ENCODE measurements at regions not wholly inside any gene's neighbourhood (a gene's known extent, or its start where the extent isn't known, plus 50 kb on each side); places are given as distances from the start of the nearest gene placed in this dataset.
"Not testable (repeated sequence)": the region's sequence is repeated elsewhere in the genome, so short reads cannot be mapped to it uniquely, and the experiment has no call there.

DNA sequence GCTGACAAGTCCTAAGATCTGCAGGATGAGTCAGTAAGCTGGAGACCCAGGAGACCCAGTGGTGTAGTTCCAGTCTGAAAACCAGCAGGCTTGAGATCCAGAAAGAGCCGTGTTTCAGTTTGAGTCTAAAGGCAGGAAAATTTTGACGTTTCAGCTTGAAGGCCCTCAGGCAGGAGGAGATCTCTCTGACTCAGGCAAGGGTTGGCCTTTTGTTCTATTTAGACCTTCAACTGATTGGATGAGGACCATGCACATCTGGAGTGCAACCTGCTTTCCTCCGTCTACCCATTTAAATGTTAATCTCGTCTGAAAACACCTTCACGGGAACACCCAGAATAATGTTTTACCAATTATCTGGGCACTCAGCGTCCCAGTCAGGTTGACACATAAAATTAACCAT is 69.5 kb downstream of the NPIPA7 start:
- H3K9me3 Mint-ChIP-seq (ENCODE audit: low read depth); H3K27ac Mint-ChIP-seq; H3K4me1 Mint-ChIP-seq; ATAC-seq; H3K36me3 Mint-ChIP-seq; DNase-seq; H3K4me3 Mint-ChIP-seq; CTCF ChIA-PET; H3K27me3 Mint-ChIP-seq: not testable (repeated sequence)

DNA sequence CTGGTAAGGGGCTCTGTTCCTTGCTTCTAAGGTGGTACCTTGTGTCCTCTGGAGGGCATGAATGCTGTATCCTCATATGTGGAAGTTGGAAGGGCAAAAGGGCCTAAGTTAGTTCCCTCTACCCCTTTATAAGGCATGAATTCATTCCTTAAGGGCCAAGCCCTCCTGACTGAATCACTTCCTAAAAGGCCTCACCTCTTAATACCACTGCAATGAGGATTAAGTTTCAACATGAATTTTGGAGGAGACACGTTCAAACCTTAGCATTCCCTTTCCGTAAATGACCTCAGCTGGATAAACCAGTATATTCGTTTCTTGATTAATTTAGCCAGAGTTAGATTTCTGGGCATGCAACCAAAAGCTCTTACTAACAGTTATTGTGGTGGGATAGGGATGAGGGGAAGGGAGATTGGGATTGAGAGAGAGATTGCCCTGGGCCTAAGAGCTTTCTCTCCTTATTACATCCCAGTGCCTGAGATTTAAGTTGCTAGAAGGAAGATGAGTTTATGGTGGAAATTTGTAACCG is 70.8 kb downstream of the NPIPA7 start:
- H3K4me3 Mint-ChIP-seq; H3K27ac Mint-ChIP-seq; CTCF ChIA-PET; ATAC-seq; H3K36me3 Mint-ChIP-seq; DNase-seq; H3K4me1 Mint-ChIP-seq; H3K9me3 Mint-ChIP-seq (ENCODE audit: low read depth); H3K27me3 Mint-ChIP-seq: not testable (repeated sequence)

DNA sequence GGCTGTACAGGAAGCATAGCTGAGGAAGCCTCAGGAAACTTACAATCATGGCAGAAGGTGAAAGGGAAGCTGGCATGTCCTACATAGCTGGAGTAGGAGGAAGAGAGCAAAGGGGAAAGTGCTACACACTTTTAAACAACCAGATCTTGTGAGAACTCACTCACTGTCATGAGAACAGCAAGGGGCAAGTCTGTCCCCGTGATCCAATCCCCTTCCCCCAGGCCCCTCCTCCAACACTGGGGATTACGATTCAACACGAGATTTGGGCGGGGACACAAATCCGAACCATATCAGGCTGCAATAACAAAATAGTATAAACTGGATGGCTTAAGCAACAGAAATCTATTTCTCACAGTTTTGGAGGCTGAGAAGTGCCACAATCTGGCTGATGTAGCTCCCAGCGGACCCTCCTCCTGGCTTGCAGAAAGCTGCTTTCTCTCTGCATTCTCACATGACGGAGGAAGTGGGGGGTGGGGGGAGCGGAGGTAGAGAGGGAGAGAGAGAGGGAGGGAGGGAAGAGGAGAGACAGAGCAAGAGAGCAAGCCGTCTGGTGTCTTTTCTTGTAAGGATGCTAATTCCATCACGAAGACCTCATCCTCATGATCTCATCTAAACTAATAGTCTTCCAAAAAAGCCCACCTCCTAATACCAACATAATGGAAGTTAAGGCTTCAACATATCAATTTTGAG is 72.9 kb downstream of the NPIPA7 start:
- H3K27me3 Mint-ChIP-seq; ATAC-seq; DNase-seq; H3K4me3 Mint-ChIP-seq; H3K36me3 Mint-ChIP-seq; H3K4me1 Mint-ChIP-seq; CTCF ChIA-PET; H3K9me3 Mint-ChIP-seq (ENCODE audit: low read depth); H3K27ac Mint-ChIP-seq: not testable (repeated sequence)

DNA sequence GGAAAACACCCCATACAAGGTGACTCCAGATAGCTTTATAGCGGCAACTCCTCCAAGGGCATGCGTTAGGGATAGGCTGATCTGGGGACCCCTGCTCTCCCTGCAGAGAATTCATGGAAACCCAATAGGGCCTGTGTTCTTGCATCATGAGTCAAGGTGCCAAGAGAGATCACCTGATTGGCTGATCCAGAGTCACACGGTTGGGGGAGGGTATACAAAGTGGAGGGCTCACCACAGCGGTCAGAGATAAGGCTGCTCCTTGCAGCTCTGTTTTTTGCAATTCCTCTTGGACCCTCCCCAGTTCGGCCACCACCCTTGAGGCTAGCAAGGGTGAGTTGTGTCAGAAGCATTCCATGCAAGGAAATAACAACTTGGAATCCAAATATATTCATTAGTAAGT is 79.6 kb downstream of the NPIPA7 start:
- CTCF ChIA-PET; H3K4me1 Mint-ChIP-seq; H3K36me3 Mint-ChIP-seq; H3K27ac Mint-ChIP-seq; ATAC-seq; H3K27me3 Mint-ChIP-seq; DNase-seq; H3K4me3 Mint-ChIP-seq; H3K9me3 Mint-ChIP-seq (ENCODE audit: low read depth): not testable (repeated sequence)

DNA sequence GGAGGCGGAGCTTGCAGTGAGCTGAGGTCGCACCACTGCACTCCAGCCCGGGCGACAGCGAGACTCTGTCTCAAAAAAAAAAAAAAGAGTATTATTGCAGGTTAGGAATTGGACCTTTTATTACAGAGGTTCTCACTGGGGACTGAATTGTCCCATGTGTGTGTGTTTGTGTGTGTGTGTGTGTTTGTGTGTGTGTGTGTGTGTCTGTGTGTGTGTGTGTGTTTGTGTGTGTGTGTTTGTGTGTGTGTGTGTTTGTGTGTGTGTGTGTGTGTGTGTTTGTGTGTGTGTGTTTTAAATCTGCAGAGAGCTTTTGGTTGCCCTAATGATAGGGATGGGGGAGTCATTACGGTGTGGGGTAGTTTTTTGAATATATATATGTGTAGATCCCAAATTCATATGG is 84.9 kb downstream of the NPIPA7 start:
- H3K9me3 Mint-ChIP-seq (ENCODE audit: low read depth), result not testable (repeated sequence)

DNA sequence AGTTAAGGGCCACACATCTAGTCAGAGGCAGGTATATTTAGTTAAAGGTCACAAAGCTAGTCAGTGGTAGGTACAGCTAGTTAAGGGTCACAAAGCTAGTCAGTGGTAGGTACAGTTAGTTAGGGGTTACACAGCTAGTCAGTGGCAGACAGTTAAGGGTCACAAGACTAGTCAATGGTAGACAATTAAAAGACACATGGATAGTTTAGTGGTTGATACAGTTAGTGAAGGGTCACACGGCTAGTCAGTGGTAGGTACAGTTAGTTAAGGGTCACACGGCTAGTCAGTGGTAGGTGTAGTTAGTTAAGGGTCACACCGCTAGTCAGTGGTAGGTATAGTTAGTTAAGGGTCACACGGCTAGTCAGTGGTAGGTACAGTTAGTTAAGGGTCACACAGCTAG is 110.0 kb downstream of the NPIPA7 start:
- H3K36me3 Mint-ChIP-seq; H3K4me1 Mint-ChIP-seq; CTCF ChIA-PET; DNase-seq; H3K9me3 Mint-ChIP-seq (ENCODE audit: low read depth); H3K27ac Mint-ChIP-seq; ATAC-seq; H3K4me3 Mint-ChIP-seq; H3K27me3 Mint-ChIP-seq: not testable (repeated sequence)

More for the DNA sequence above, 84.9 kb downstream of the NPIPA7 start:
- H3K4me1 Mint-ChIP-seq, CTCF ChIA-PET, H3K36me3 Mint-ChIP-seq, H3K4me3 Mint-ChIP-seq, H3K27me3 Mint-ChIP-seq, ATAC-seq, H3K27ac Mint-ChIP-seq, DNase-seq: not testable (repeated sequence)

DNA sequence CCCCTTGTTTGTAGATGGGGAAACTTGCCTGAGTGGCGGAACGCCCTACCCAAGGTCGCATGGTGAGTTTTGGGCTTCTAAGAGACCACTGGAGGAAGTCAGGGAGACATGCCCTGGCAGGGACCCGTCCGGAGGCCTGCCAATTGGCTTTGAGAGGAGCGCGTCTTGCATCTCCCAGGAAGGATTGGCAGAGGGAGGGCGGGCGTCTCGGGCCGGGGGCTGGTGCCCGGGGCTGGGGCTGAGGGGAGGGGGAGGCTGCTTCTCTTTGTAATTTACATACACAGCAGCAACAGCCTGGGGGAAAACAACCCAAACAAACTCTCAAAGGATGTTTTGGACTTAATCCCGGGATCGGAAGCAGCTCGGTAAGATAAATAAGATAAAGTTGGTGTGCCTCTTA is 110.5 kb downstream of the NPIPA7 start:
- H3K36me3 Mint-ChIP-seq; H3K4me3 Mint-ChIP-seq; DNase-seq; H3K9me3 Mint-ChIP-seq (ENCODE audit: low read depth); H3K4me1 Mint-ChIP-seq; CTCF ChIA-PET; ATAC-seq; H3K27ac Mint-ChIP-seq; H3K27me3 Mint-ChIP-seq: not testable (repeated sequence)

DNA sequence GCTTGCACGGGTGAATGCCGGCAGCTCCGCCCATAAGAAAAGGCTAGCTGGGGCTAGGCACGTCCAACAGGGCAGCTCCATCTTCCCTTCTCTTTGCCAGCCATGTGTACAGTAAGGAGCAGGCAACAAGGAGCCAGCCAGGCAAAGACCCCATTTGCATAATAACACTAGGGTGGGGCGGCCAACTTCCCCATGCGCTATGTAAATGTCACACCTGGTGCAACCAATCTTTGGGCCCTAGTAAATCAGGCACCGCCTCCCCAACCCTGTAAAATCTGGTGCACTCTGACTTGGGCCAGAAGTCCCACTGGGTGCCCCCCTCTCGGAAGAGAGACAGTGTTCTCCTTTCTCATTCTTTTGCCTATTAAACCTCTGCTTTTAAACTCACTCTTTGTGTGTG is 115.2 kb downstream of the NPIPA7 start:
- H3K27ac Mint-ChIP-seq; H3K4me1 Mint-ChIP-seq; DNase-seq; H3K36me3 Mint-ChIP-seq; ATAC-seq; H3K4me3 Mint-ChIP-seq; H3K27me3 Mint-ChIP-seq; CTCF ChIA-PET; H3K9me3 Mint-ChIP-seq (ENCODE audit: low read depth): not testable (repeated sequence)

DNA sequence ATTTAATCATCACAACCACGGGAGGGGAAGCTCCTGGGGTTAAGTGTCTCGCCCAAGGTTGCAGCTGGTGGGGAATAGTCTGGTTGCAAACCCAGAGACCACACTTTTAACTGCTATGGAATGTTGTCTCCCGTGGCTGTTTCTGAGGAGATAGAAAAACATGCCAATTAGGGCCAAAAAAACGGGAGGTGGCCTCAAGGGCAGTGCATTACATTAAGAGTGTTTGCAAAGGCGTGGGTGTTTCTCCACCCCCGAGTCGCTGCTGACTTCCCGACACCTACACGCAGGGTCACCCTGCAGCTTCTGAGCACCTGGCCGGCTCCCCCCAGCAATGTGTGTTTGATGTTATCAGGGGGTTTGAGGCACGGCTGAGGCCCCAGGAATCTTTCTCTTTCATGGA is 116.1 kb downstream of the NPIPA7 start:
- H3K36me3 Mint-ChIP-seq; H3K4me1 Mint-ChIP-seq; DNase-seq; H3K4me3 Mint-ChIP-seq; CTCF ChIA-PET; H3K27ac Mint-ChIP-seq; H3K27me3 Mint-ChIP-seq; H3K9me3 Mint-ChIP-seq (ENCODE audit: low read depth); ATAC-seq: not testable (repeated sequence)

DNA sequence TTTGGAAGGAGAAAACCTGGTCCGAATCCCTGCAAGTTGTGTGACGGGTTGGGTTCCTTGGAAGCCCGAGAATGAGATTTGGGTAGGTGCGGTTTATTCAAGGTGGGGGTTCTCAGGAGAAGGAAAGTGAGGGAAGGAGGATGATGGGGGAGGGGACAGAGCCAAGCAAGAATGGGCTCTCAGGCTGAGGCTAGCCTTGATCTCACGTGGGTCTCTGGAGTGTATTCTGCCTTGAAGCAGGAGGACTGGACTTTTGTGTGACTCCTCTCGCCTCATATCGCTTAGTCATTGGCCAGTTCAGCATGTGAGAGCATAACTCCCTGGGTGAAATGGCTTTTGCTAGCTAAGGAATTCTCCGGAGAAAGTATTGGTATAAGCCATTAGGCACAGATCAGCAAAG is 120.9 kb downstream of the NPIPA7 start:
- CTCF ChIA-PET; H3K27me3 Mint-ChIP-seq; H3K36me3 Mint-ChIP-seq; ATAC-seq; DNase-seq; H3K27ac Mint-ChIP-seq; H3K4me3 Mint-ChIP-seq; H3K9me3 Mint-ChIP-seq (ENCODE audit: low read depth); H3K4me1 Mint-ChIP-seq: not testable (repeated sequence)

DNA sequence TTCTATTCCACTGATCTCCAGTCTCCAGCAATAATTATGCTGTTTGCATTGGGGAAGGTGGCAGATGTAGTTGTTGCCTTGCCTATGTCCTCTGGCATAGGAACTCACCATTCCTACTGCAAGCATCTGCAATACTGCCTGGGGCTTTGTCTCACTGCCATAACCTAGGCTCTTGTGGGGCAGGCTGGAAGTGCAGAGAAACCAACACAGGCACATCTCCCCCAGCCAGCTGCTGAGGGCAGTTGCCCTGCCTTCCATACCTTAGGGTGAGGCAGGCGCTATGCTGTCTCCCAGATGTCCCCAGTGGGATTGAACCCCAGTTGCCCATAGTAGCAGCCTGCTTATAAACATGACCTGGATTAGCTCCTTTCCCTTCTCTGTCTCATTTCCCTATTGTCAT is 128.1 kb downstream of the NPIPA7 start:
- ATAC-seq; H3K27ac Mint-ChIP-seq; H3K9me3 Mint-ChIP-seq (ENCODE audit: low read depth); H3K36me3 Mint-ChIP-seq; CTCF ChIA-PET; DNase-seq; H3K4me1 Mint-ChIP-seq; H3K27me3 Mint-ChIP-seq; H3K4me3 Mint-ChIP-seq: not testable (repeated sequence)

DNA sequence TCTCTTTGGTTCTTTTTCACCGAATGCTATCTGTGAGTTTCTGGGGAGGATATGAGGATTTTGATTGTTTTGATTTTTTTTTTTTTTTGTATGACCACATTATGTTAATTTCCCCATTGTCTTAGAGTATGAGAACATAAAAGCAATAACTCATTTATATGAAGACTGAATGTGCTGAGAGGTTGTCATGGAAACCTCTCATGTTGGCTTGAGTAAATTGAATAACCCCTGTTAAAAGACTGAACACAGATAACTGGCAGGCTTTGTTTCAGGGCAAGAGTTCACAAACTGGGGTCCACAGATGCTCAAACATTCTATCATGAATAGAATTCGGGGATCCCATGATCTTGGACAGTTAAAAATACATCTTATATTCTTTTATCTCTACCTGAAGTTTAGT is 129.4 kb downstream of the NPIPA7 start:
- H3K4me1 Mint-ChIP-seq; H3K27me3 Mint-ChIP-seq; DNase-seq; H3K27ac Mint-ChIP-seq; H3K4me3 Mint-ChIP-seq; ATAC-seq; H3K9me3 Mint-ChIP-seq (ENCODE audit: low read depth); H3K36me3 Mint-ChIP-seq; CTCF ChIA-PET: not testable (repeated sequence)

DNA sequence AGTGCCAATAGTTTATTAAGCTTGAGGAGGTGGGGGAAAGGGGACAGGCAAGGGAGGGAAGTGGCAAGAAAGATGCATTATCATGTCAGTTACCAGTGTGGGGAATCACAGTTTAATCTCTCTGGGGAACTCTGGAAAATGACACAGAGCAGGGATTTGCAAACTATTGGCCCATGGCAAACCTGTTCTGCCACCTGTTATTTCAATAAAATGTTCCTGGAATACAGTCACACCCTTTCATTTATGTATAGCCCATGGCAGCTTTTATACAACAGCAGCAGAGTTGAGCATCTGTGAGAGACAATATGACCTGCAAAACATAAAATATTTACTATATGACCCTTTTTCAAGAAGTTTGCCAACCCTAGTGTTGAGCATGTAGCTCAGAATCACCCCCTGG is 140.5 kb downstream of the NPIPA7 start:
- H3K9me3 Mint-ChIP-seq (ENCODE audit: low read depth); H3K4me1 Mint-ChIP-seq; ATAC-seq; CTCF ChIA-PET; H3K27me3 Mint-ChIP-seq; H3K36me3 Mint-ChIP-seq; DNase-seq; H3K4me3 Mint-ChIP-seq; H3K27ac Mint-ChIP-seq: not testable (repeated sequence)

DNA sequence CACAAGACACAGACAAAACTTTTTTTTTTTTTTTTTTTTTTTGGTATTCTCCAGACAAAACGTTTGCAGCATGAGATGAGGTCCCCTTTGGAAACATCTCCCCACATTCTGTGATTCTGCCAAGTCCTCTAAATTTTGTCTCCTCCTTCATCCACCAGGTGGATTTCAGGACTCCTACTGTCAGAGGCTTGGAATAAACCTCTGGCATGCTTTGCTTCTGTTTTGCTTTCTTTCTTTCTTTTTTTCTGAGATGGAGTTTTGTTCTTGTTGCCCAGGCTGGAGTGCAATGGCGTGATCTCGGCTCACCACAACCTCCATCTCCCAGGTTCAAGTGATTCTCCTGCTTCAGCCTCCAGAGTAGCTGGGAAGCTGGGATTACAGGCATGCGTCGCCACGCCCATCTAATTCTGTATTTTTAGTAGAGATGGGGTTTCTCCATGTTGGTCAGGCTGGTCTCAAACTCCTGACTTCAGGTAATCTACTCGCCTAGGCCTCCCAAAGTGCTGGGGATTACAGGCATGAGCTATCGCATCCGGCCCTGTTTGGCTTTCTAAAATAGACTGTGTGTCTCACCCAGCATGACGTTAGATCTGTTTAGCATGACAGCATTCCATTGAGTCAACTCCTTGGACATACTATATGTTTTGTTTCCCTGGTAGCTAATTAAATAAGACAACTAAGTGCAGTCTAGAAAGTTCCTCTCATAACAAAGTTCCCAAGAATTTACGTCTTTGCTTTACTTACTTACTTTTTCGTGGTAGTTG is 142.5 kb downstream of the NPIPA7 start:
- H3K36me3 Mint-ChIP-seq; DNase-seq; H3K9me3 Mint-ChIP-seq (ENCODE audit: low read depth); ATAC-seq; H3K4me1 Mint-ChIP-seq; H3K4me3 Mint-ChIP-seq; H3K27ac Mint-ChIP-seq; CTCF ChIA-PET; H3K27me3 Mint-ChIP-seq: not testable (repeated sequence)

Data from activated CD8-positive, alpha-beta memory T cell treated with anti-CD3 and anti-CD28 coated beads, Interleukin-2, amount 10 ng/mL, durations not matched to agents 7 days and 5 days (primary cell).